ENCODE measurements at regions not wholly inside any gene's neighbourhood (a gene's known extent, or its start where the extent isn't known, plus 50 kb on each side); places are given as distances from the start of the nearest gene placed in this dataset.

DNA sequence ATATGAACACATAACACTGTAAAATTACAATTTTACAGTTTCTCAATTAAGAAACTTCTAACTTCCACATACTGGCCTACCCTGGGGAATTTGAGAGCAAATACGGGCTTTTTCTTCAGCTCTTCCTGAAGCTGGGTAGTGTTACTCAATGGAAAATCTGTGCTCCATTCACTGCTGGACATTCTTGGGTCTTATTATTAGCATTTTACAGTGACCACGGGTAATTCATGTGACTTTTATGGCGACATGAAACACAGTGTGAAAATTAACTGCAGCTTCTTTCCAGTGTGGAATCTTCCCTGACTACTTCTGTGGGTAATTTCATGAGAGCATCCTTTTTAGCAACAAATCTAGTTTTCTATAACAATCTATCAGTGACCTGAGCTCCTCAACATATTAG is 423.7 kb upstream of the ANO5 start:
- TF ChIP-seq, protein P1, sequence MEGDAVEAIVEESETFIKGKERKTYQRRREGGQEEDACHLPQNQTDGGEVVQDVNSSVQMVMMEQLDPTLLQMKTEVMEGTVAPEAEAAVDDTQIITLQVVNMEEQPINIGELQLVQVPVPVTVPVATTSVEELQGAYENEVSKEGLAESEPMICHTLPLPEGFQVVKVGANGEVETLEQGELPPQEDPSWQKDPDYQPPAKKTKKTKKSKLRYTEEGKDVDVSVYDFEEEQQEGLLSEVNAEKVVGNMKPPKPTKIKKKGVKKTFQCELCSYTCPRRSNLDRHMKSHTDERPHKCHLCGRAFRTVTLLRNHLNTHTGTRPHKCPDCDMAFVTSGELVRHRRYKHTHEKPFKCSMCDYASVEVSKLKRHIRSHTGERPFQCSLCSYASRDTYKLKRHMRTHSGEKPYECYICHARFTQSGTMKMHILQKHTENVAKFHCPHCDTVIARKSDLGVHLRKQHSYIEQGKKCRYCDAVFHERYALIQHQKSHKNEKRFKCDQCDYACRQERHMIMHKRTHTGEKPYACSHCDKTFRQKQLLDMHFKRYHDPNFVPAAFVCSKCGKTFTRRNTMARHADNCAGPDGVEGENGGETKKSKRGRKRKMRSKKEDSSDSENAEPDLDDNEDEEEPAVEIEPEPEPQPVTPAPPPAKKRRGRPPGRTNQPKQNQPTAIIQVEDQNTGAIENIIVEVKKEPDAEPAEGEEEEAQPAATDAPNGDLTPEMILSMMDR (IDR thresholded peaks at IDR 0.05; ENCODE audit: low read depth, low read length) = no peak
- no peak for DNase-seq (ENCODE audit: extremely low read depth, low read depth)

DNA sequence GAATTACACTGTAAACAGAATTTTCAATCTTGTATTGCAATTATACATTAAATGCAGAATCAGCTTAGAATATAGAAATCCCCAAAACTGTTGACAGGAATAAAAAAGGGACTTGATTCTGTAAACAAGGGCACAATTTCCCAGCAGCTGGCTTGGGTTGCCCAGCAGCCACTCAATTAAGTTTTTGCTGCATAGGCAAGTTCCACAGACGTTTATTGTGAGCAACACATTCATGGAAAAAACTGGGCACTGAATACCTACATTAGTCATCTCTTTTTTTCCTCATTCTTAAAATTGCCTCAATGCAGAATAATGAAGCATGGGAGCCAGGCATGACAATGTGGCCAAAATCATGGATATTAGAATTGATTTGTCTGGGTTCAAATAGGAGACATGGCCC is 421.8 kb upstream of the ANO5 start:
- no peak for DNase-seq (ENCODE audit: extremely low read depth, low read depth)

DNA sequence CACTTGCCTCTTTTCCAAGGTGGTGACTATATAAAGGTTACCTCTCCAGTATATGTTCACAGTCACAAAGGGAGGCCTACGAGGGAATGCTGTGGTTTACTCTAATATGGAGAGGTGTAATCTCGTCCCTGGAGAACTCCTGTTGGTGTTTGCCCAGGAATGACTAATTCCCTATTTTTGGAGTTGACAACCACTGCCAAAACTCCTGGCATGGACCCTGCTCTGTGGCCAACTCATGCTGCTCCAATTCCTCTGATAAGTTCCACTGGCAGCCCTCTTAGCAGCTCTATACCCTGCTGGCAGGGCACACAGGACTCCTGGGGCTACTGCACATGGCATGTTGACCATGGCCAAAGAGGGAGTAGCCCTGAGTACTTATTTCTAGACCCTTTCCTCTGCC is 418.7 kb upstream of the ANO5 start:
- DNase-seq (ENCODE audit: extremely low read depth, low read depth) = no peak
- TF ChIP-seq, protein P1 (IDR thresholded peaks at IDR 0.05; ENCODE audit: low read depth, low read length) = no peak

More for the DNA sequence above, 421.8 kb upstream of the ANO5 start:
- TF ChIP-seq, protein P1 (IDR thresholded peaks at IDR 0.05; ENCODE audit: low read depth, low read length) = no peak

DNA sequence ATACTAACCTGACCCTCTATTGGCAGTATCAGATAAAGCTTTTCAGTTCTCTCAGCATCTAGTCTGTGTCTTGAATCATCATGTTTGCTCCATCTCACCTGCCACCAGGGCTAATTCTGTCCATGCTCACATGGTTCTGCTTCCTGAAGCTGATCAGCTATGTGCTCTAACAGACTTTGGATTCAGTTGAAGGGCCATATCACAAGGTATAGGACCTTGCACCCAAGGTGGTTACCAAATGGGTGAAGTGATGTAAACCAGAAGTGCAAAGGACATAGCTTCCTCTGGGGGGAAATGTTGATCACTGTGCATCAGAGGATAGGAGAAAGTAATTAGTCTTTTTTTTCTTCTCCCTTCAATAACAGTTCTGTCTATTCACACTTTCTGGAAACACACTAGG is 417.0 kb upstream of the ANO5 start:
- no peak for DNase-seq (ENCODE audit: extremely low read depth, low read depth)
- TF ChIP-seq, protein P1 (IDR thresholded peaks at IDR 0.05; ENCODE audit: low read depth, low read length) = no peak

DNA sequence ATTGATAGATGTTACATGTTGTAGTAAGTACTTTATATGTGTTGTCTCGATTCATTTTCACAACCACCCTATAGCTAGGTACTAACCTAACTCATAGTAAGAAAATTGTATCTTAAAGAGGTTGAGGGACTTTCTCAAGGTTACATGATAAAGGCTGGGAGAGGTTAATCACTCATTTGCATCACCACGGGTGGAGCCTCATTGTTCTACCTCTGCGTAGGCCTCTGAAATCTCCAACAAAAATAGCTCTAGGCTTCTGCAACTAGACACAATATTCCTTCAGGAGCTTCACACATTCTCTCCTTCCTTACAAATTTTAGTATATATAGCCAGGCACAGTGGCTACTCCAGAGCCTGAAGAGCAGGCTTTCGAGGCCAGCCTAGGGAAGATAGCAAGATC is 408.9 kb upstream of the ANO5 start:
- TF ChIP-seq, protein P1 (IDR thresholded peaks at IDR 0.05; ENCODE audit: low read depth, low read length) = no peak

DNA sequence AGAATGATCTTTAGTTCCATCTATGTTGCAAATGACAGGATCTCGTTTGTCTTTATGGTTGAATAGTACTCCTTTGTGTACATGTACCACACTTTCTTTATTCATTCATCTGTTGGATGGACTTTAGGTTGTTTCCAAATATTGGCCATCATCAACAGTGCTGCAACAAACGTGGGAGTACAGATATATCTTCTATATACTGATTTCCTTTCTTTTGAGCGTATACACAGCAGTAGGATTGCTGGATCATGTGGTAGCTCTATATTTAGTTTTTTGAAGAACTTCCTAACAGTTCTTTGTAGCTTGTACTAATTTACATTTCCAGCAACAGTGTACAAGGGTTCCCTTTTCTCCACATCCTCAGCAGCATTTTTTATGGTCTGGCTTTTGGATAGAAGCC is 407.5 kb upstream of the ANO5 start:
- TF ChIP-seq, protein P1 (IDR thresholded peaks at IDR 0.05; ENCODE audit: low read depth, low read length) = no peak
- DNase-seq (ENCODE audit: extremely low read depth, low read depth) = no peak

More for the DNA sequence above, 408.9 kb upstream of the ANO5 start:
- no peak for DNase-seq (ENCODE audit: extremely low read depth, low read depth)

DNA sequence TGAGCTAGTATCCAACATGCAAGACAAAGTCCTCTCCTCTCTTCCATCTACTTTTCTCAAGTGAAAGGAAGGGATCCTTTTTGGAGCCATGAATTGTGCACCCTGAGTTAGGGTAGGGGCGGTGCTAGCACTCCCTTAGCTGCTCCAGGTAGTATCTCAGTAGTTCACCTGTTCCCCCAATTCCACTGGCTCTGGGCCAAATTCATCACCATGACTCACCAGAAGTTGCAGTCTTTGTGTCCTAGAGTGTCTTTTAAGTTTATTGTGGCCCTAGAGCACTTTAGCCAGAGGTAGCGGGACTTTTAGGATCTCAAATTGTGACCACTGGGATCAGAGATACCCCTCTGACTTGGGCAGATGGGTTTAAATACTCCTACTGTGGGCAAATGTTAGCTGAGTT is 398.6 kb upstream of the ANO5 start:
- TF ChIP-seq, protein P1 (IDR thresholded peaks at IDR 0.05; ENCODE audit: low read depth, low read length) = no peak
- DNase-seq (ENCODE audit: extremely low read depth, low read depth) = no peak

All from AG09319 (cell line).